B cell (primary cell): ENCODE measurements at regions not wholly inside any gene's neighbourhood (a gene's known extent, or its start where the extent isn't known, plus 50 kb on each side); places are given as distances from the start of the nearest gene placed in this dataset.

Experiments used
- ATAC-seq: fragments of 200-7000 bp; cut with Tn5 transposase; one replicate; pipeline ENCODE4 v1.10.0; 2021; ENCODE audit warnings: low read depth, mild to moderate bottlenecking, moderate number of reproducible peaks, moderate library complexity
- CTCF ChIA-PET: fragments of 350-600 bp; sonication (Branson Sonifier 250); formaldehyde crosslinking; loops from one replicate; lab custom pipeline; 2021; ENCODE audit warnings: antibody characterized with exemption, inconsistent platforms; lab: Charles Lee
- POLR2A ChIA-PET: fragments of 350-600 bp; sonication (Branson Sonifier 250); formaldehyde crosslinking; loops from one replicate; lab custom pipeline; 2021; ENCODE audit warnings: antibody characterized with exemption; lab: Charles Lee
- DNase-seq: peaks from one replicate; pipeline ENCODE4 v3.0.0; 2013
- H2AFZ ChIP-seq: 2 replicates; pipeline ENCODE4 v1.6.1; 2012; ENCODE audit warnings: mild to moderate bottlenecking, low read depth, low read length; ENCODE audit not compliant: insufficient read depth, poor library complexity, severe bottlenecking
- H3K27ac ChIP-seq, 2 donors: 1 replicate in 1 of 2; 2 replicates in 1 of 2; pipeline ENCODE4 v1.5.1; 2012 to 2013; ENCODE audit warnings: low read length in 2 of 2, mild to moderate bottlenecking in 2 of 2, moderate library complexity in 1 of 2
- H3K27me3 ChIP-seq, 4 experiments: fragments of 200-600 bp in 1 of 4; sonication (generic) in 1 of 4; replicated peaks in 1 of 4; 1 replicate in 2 of 4; 2 replicates in 2 of 4; pipeline versions ENCODE4 v1.6.1 to v1.7.0; 2013 to 2016; ENCODE audit warnings: low read length in 3 of 4, mild to moderate bottlenecking in 2 of 4, mixed read lengths in 1 of 4, moderate library complexity in 1 of 4; ENCODE audit not compliant: insufficient read depth in 4 of 4, control insufficient read depth in 3 of 4; ENCODE audit errors: control extremely low read depth in 1 of 4
- H3K36me3 ChIP-seq, 2 experiments: replicated peaks in 1 of 2; 1 replicate in 1 of 2; 2 replicates in 1 of 2; pipeline versions ENCODE4 v1.6.1 to v1.7.1; 2013; ENCODE audit warnings: low read length in 1 of 2; ENCODE audit not compliant: insufficient read depth in 2 of 2, control insufficient read depth in 1 of 2; ENCODE audit errors: control extremely low read depth in 1 of 2, extremely low read depth in 1 of 2
- H3K4me1 ChIP-seq, 2 donors: fragments of 200-600 bp in 1 of 2; sonication (generic) in 1 of 2; 1 replicate in 1 of 2; 2 replicates in 1 of 2; pipeline versions ENCODE4 v1.5.1 to v1.6.1; 2013 to 2017; ENCODE audit warnings: low read length in 2 of 2; ENCODE audit not compliant: control insufficient read depth in 2 of 2, insufficient read depth in 2 of 2
- H3K4me2 ChIP-seq: replicated peaks from 2 replicates; pipeline ENCODE3; 2012; ENCODE audit warnings: mild to moderate bottlenecking, low read depth, low read length; ENCODE audit not compliant: poor library complexity, severe bottlenecking
- H3K4me3 ChIP-seq, 5 experiments: fragments of 200-600 bp in 1 of 5; sonication (generic) in 1 of 5; 1 replicate in 3 of 5; 2 replicates in 2 of 5; pipeline versions ENCODE4 v1.5.1 to v1.7.0; 2011 to 2016; ENCODE audit warnings: low read length in 4 of 5, mild to moderate bottlenecking in 4 of 5, low read depth in 2 of 5, control low read depth in 1 of 5, moderate library complexity in 1 of 5; ENCODE audit not compliant: insufficient read depth in 1 of 5; ENCODE audit errors: control extremely low read depth in 1 of 5, extremely low read depth in 1 of 5
- H3K79me2 ChIP-seq: fragments of 200-600 bp; sonication (generic); one replicate; pipeline ENCODE4 v1.6.0; 2016; ENCODE audit warnings: low read length; ENCODE audit not compliant: control insufficient read depth, insufficient read depth
- H3K9ac ChIP-seq: fragments of 200-600 bp; sonication (generic); 2 replicates; pipeline ENCODE4 v1.6.1; 2017; ENCODE audit warnings: mild to moderate bottlenecking, low read length, moderate library complexity
- H3K9me3 ChIP-seq, 3 donors: one replicate each; pipeline versions ENCODE4 v1.6.1 to v1.7.1; 2013; ENCODE audit warnings: low read length in 2 of 3; ENCODE audit not compliant: control insufficient read depth in 2 of 3, insufficient read depth in 1 of 3; ENCODE audit errors: control extremely low read depth in 1 of 3
- H4K20me1 ChIP-seq: 2 replicates; pipeline ENCODE4 v1.6.0; 2012; ENCODE audit warnings: mild to moderate bottlenecking, low read length; ENCODE audit not compliant: insufficient read depth, control insufficient read depth, poor library complexity, severe bottlenecking
- H3K27ac Mint-ChIP-seq: one replicate; pipeline ENCODE4 v1.8.0; 2021; ENCODE audit warnings: mixed read lengths
- H3K27me3 Mint-ChIP-seq: one replicate; pipeline ENCODE4 v1.8.0; 2021; ENCODE audit warnings: mixed read lengths
- H3K4me1 Mint-ChIP-seq: one replicate; pipeline ENCODE4 v1.8.0; 2021; ENCODE audit warnings: mixed read lengths
- H3K4me3 Mint-ChIP-seq: one replicate; pipeline ENCODE4 v1.8.0; 2021; ENCODE audit warnings: mixed read lengths
- H3K9me3 Mint-ChIP-seq: one replicate; pipeline ENCODE4 v1.8.0; 2022; ENCODE audit warnings: mixed read lengths; ENCODE audit not compliant: insufficient read depth
- EZH2 ChIP-seq: IDR thresholded peaks from 2 replicates; pipeline ENCODE4 v1.6.1; 2012; ENCODE audit warnings: borderline replicate concordance, low read depth, mild to moderate bottlenecking, moderate library complexity, low read length; ENCODE audit not compliant: insufficient read depth, poor library complexity, severe bottlenecking
- WGBS: methylation state at CpG from one replicate; pipeline ENCODE4 v1.1.5; 2013; ENCODE audit warnings: missing lambda C conversion rate; ENCODE audit not compliant: insufficient coverage; 5-methylcytosine and 5-hydroxymethylcytosine counted together
- intact Hi-C: fragments of 100-400 bp; cut with micrococcal nuclease; formaldehyde crosslinking; loops from one replicate; pipeline ENCODE4 v1.10.0; 2022
- TF ChIP-seq, protein P1 (sequence below): fragments of 200-600 bp; IDR thresholded peaks from one replicate; pipeline ENCODE4 v1.8.0; 2022; ENCODE audit warnings: antibody characterized with exemption, mild to moderate bottlenecking

DNA sequence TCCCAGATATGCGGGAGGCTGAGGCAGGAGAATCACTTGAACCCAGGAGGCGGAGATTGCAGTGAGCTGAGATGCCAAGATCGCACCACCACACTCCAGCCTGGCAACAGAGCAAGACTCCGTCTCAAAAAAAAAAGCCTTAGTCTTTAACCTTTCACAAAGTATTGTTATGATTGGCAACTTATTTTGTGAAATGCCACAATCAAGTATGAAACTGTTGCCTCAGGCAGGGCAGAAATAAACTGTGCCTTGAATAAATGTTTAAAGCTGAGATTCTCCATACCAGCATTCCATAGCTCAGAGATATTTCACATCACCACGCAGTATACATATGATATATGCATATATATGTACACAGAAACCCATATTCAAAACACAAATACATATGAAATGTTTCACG, 120.1 kb upstream of the CCDC28A start:
- H3K9ac ChIP-seq, result no peak overlapping the region
- TF ChIP-seq EZH2, result no peak
- TF ChIP-seq, protein P1, sequence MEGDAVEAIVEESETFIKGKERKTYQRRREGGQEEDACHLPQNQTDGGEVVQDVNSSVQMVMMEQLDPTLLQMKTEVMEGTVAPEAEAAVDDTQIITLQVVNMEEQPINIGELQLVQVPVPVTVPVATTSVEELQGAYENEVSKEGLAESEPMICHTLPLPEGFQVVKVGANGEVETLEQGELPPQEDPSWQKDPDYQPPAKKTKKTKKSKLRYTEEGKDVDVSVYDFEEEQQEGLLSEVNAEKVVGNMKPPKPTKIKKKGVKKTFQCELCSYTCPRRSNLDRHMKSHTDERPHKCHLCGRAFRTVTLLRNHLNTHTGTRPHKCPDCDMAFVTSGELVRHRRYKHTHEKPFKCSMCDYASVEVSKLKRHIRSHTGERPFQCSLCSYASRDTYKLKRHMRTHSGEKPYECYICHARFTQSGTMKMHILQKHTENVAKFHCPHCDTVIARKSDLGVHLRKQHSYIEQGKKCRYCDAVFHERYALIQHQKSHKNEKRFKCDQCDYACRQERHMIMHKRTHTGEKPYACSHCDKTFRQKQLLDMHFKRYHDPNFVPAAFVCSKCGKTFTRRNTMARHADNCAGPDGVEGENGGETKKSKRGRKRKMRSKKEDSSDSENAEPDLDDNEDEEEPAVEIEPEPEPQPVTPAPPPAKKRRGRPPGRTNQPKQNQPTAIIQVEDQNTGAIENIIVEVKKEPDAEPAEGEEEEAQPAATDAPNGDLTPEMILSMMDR, result no peak
- no peak overlapping the region for H3K4me3 Mint-ChIP-seq
- H3K4me1 Mint-ChIP-seq, result no peaks in the 10 kb centered on the region
- H3K9me3 Mint-ChIP-seq, result no peaks in the 10 kb centered on the region
- H3K27ac ChIP-seq, result no peak overlapping the region
- no peak overlapping the region for H2AFZ ChIP-seq
- ChIA-PET POLR2A (no interaction called here), CTCF (no interaction called here)
- H3K27me3 Mint-ChIP-seq, result peaks cover 10% of the 10 kb centered on the region
- H3K36me3 ChIP-seq, result no peaks in the 10 kb centered on the region
- H3K4me1 ChIP-seq, result no peaks in the 10 kb centered on the region
- no peak overlapping the region for H3K4me3 ChIP-seq
- H4K20me1 ChIP-seq, result no peaks in the 10 kb centered on the region
- intact Hi-C loops, result no loop called here
- no peak for DNase-seq
- WGBS, result 100% methylated on average over 3 of the region's 6 CpGs
- H3K27me3 ChIP-seq, result no peaks in the 10 kb centered on the region
- no peak for ATAC-seq
- H3K79me2 ChIP-seq, result no peaks in the 10 kb centered on the region
- no peaks in the 10 kb centered on the region for H3K9me3 ChIP-seq
- no peak overlapping the region for H3K4me2 ChIP-seq
- H3K27ac Mint-ChIP-seq, result no peak overlapping the region

DNA sequence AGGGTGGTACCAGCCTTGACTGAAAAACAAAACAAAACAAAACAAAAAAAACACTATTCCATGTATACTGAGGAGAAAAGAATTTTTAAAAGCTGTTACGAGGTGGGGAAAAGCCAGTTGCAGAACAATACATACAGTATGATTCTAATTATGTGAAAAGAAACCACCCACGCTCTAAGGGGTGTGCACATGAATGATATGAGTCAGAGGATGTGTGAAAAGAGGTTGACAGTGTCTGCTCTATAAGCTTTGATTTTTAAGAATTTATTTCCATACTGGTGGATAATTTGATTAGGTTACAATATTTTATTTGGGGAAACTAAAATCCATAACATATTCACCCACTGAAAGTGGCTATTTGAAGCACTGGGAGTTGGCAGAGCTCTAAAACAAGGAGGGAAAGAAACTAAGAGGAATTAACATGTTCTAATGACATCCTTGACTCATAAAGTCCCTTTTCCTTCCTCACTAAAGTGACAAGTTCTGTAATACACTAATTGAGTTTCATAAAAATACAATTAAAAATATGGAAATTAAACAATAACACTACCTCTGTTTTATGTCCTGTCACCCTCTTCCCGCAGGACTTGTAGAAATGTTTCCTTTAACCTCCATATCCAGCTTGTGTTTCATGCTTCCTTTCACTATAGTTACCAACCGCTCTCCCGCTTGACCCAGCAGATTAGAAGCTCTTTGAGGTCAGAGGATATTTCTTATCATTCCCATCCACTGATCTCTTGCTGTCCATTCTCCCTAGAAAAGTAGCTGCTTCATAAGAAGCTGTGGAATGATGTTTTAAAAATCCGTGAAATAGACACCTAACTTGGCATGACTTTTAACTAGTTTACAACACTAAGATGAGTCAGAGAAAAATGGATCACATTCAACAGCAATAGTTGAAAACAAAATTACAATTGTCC, 118.6 kb upstream of the CCDC28A start:
- Histone ChIP-seq H3K36me3 (no peaks in the 10 kb centered on the region), H3K27ac (no peak overlapping the region), H3K9me3 (no peaks in the 10 kb centered on the region), H3K79me2 (no peaks in the 10 kb centered on the region), H4K20me1 (no peaks in the 10 kb centered on the region), H2AFZ (no peak overlapping the region), H3K27me3 (no peaks in the 10 kb centered on the region), H3K4me3 (no peak overlapping the region), H3K4me2 (no peak overlapping the region), H3K4me1 (no peaks in the 10 kb centered on the region), H3K9ac (no peak overlapping the region)
- no CpG with 5 or more reads among the region's 6 CpGs for WGBS
- intact Hi-C loops, result no loop called here
- Mint-ChIP-seq H3K27ac (no peak overlapping the region), H3K4me3 (no peak overlapping the region), H3K9me3 (no peaks in the 10 kb centered on the region), H3K4me1 (no peaks in the 10 kb centered on the region), H3K27me3 (peaks cover 10% of the 10 kb centered on the region)
- DNase-seq (no peak), ATAC-seq (no peak)
- POLR2A ChIA-PET, result no interaction called here
- TF ChIP-seq EZH2, result no peak
- TF ChIP-seq, protein P1, result no peak
- CTCF ChIA-PET, result interaction anchor here (1.1 kb wide), 1 partner anchor 18 kb away, joined by 3 read pairs; no protein-coding TSS in a partner anchor
